MG63 (cell line): ENCODE measurements at regions not wholly inside any gene's neighbourhood (a gene's known extent, or its start where the extent isn't known, plus 50 kb on each side); places are given as distances from the start of the nearest gene placed in this dataset.

Experiments used
- DNase-seq: peaks from one replicate; pipeline ENCODE4 v3.0.0-alpha.2; 2020
- H3K27me3 ChIP-seq: fragments of 250-450 bp; sonication (Bioruptor Pico); 2 replicates; pipeline ENCODE4 v1.5.1; 2020; ENCODE audit warnings: mild to moderate bottlenecking, moderate library complexity
- H3K36me3 ChIP-seq: fragments of 250-450 bp; sonication (Bioruptor Pico); 2 replicates; pipeline ENCODE4 v1.5.1; 2020; ENCODE audit warnings: mild to moderate bottlenecking, moderate library complexity
- H3K4me3 ChIP-seq: fragments of 250-450 bp; sonication (Bioruptor Pico); 2 replicates; pipeline ENCODE4 v1.5.1; 2020; ENCODE audit warnings: mild to moderate bottlenecking, moderate library complexity
- H3K9me3 ChIP-seq: fragments of 250-450 bp; sonication (Bioruptor Pico); 2 replicates; pipeline ENCODE4 v1.5.1; 2020; ENCODE audit warnings: mild to moderate bottlenecking, moderate library complexity

GRCh38 chrX:11932423-11932822 is 174.4 kb downstream of the MSL3 start:
- Histone ChIP-seq H3K4me3 (no peak overlapping the region), H3K36me3 (no peaks in the 10 kb centered on the region), H3K27me3 (no peaks in the 10 kb centered on the region), H3K9me3 (no peaks in the 10 kb centered on the region)
- DNase-seq = no peak

DNA sequence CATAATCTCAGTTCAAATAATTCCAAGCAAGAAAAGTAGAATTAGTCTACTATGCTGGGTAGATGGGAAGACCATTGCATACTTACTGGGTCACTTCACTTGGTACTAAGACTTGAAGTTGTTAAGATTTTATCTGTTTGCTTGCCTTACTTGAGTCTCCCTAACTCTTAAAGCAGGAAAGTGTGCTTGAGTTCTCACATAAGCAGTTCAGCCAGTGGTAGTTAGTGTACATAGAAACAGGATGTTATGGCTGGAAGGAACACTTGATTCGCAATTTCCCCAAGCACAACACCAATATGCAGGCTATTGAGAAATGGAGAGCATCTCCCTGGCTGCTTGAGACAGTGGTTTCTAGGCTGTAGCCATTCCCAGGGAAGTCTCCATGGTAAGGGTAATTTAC is 176.1 kb downstream of the MSL3 start:
- Histone ChIP-seq H3K9me3 (no peaks in the 10 kb centered on the region), H3K36me3 (no peaks in the 10 kb centered on the region), H3K27me3 (no peaks in the 10 kb centered on the region), H3K4me3 (no peak overlapping the region)
- no peak for DNase-seq

DNA sequence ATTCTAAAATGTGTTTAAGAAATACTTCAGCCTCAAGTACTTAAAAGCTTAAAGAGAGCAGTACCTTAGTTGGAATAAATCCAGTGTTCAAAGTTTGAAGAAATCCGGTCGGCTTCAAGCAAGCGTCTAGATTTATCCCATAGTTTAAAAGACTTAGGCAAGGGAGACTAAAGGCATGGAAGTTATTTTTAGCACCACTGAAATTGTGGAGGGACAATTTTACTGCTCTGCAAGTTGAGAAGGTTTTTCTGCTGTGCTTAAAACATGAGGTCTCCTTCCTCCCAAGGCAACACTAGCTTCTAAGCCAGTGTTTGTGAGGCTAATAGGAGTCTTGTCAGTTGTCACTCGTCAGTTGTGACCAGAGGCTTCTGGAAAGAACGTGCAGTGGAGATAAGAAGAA is 183.5 kb downstream of the MSL3 start:
- no peak for DNase-seq
- no peaks in the 10 kb centered on the region for H3K27me3 ChIP-seq
- no peaks in the 10 kb centered on the region for H3K9me3 ChIP-seq
- H3K4me3 ChIP-seq = no peak overlapping the region
- no peaks in the 10 kb centered on the region for H3K36me3 ChIP-seq

GRCh38 chrX:11944501-11944900 is 186.5 kb downstream of the MSL3 start:
- Histone ChIP-seq H3K4me3 (no peak overlapping the region), H3K9me3 (no peaks in the 10 kb centered on the region), H3K27me3 (no peaks in the 10 kb centered on the region), H3K36me3 (no peaks in the 10 kb centered on the region)
- DNase-seq = peak; percentile 43

DNA sequence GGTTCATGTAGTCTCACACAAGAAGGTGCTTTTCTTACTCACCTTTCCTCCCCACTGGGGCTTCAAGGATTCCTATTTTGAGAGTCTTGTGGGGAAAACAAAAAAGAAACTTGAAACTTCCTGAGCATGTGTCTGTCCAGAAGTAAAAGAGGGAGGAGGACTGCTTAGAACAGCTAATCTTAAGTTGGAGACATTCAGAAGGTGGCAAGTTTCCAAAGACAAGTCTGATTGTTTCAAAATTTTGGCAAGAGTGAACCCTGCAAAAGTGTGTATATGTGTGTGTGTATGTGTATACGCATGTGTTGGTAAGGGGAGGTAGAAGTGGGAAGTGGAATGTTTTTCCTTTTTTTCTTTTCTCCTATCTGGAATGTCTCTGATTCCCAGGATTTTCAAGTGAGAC is 189.0 kb upstream of the FRMPD4 start:
- no peak for DNase-seq

GRCh38 chrX:11952176-11952720 is 186.0 kb upstream of the FRMPD4 start:
- Histone ChIP-seq H3K9me3 (no peaks in the 10 kb centered on the region), H3K27me3 (no peaks in the 10 kb centered on the region), H3K4me3 (no peak overlapping the region), H3K36me3 (no peaks in the 10 kb centered on the region)
- DNase-seq = no peak

More for the DNA sequence above, 189.0 kb upstream of the FRMPD4 start:
- Histone ChIP-seq H3K27me3 (no peaks in the 10 kb centered on the region), H3K9me3 (no peaks in the 10 kb centered on the region), H3K4me3 (no peak overlapping the region), H3K36me3 (no peaks in the 10 kb centered on the region)

DNA sequence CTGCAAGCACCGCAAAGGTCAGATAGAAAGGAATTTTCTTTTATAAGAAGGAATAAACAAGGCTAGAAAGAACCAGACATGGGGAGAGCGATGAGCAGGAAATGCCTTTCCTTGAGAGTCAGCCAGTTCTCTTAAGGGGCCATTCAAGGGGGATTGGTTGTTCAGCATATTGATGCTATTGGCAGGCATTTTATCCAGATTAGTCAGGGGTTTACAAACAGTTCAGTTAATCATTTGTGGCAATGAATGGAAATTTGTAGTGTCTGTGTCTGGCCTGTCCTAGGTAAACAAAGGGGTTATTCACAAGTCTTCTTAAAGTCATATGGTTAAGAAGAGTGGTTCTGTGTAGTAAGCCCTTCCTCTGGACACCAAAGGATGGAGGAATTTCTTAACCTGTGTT is 184.7 kb upstream of the FRMPD4 start:
- no peaks in the 10 kb centered on the region for H3K27me3 ChIP-seq
- no peaks in the 10 kb centered on the region for H3K9me3 ChIP-seq
- no peak overlapping the region for H3K4me3 ChIP-seq
- no peaks in the 10 kb centered on the region for H3K36me3 ChIP-seq
- DNase-seq = peak; percentile 34

DNA sequence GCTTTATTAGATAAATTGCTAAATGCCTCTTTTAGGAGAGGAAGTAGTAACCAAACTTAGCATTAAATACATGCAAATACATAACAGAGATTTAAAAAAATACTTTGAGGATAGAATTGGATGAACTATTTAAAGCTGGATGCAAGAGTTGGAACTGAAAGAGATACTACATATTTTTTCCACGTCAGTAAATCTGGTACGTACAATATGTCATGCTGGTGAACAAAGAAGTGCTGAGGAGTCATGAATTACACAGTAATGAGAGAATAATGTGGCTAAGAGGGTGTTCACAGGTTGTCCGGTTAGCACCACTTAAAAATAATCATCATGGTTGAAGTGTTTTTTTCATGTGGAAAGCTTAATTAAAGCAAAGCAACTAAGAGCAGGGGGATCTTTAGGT is 184.1 kb upstream of the FRMPD4 start:
- no peaks in the 10 kb centered on the region for H3K36me3 ChIP-seq
- no peaks in the 10 kb centered on the region for H3K9me3 ChIP-seq
- no peak overlapping the region for H3K4me3 ChIP-seq
- no peaks in the 10 kb centered on the region for H3K27me3 ChIP-seq
- no peak for DNase-seq

DNA sequence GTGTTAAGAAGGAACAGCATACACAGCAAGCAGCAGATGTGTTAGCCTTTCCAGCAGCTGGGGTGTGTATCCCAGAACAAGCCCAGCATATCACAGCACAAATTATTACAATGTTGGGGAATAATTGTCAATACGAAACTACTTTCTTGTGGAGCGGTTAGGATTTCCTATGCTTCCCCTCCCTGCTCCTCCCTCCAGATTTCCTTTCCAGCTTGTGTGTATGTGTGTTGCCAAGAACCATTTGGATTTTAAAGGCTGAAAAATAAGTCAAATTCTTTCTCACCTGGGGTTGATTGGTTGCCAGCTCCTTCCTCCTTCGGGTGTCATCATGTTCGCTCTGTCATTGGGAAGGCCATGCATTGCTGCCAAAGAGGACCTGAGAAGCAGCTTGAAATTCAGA is 178.2 kb upstream of the FRMPD4 start:
- Histone ChIP-seq H3K4me3 (no peak overlapping the region), H3K27me3 (no peaks in the 10 kb centered on the region), H3K9me3 (no peaks in the 10 kb centered on the region), H3K36me3 (no peaks in the 10 kb centered on the region)
- no peak for DNase-seq

GRCh38 chrX:11965436-11965835 is 172.8 kb upstream of the FRMPD4 start:
- Histone ChIP-seq H3K4me3 (no peak overlapping the region), H3K27me3 (no peaks in the 10 kb centered on the region), H3K36me3 (no peaks in the 10 kb centered on the region), H3K9me3 (no peaks in the 10 kb centered on the region)
- no peak for DNase-seq

DNA sequence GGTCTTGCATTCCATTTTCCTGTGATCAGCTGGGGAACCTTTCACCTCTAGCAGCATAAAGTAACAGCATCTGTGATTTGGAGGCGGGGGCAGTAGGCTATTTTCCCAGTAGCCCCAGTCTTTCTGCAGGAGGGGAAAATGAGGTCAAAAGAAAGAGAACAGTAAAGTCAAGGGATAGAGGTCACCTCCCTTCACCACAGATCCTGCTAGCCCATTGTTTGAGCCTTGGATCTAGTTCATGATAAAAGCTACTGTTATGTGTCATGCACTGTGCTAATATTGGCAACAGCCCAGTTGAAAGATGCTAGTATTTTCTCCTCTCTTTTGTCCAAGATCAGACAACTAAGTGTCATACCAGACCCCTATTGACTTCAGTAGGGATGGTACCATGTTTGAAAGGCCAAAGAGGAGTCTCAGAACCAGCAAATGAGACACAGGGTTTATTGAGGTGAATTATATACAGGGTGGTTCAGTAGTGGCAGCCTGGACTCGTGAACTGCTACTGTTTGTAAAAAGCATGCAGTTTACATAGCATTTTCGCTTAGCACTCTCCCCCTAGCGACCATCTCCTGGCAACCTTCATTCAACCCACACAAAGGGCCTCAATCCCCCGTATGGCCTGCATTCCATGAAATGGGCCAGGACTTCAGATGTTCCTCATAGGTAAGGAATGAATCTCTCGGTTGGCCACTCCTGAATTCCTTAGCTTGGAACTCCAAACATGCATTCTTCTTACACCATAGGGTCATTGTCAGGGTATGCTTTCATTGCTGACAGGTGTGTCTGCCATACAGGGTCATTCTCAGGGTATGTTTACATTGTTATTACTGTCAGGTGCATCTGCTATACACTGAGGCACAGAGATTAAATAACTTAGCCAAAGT is 170.0 kb upstream of the FRMPD4 start:
- no peak for DNase-seq
- Histone ChIP-seq H3K36me3 (no peaks in the 10 kb centered on the region), H3K27me3 (no peaks in the 10 kb centered on the region)

DNA sequence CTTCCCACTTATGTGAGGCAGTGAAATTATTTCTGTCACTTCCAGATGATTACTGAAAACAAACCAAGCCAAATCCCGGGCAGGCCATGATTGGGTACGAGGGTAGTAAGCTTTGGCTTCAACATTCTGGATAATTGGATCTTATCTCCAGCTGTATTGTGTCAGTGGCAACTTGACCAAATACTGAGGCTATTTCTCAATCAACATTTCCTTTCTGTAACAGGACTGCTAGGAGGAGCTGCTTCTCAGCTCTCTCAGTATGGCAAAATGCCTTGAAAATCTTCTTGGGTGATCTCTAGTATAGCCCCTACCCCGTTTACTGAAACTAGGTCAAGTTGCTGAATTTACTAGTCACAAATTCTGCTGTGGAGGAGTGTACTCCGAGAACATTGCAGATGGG is 169.3 kb upstream of the FRMPD4 start:
- H3K9me3 ChIP-seq = no peaks in the 10 kb centered on the region
- no peak overlapping the region for H3K4me3 ChIP-seq
- no peak for DNase-seq
- no peaks in the 10 kb centered on the region for H3K36me3 ChIP-seq
- no peaks in the 10 kb centered on the region for H3K27me3 ChIP-seq

More for the DNA sequence above, 170.0 kb upstream of the FRMPD4 start:
- Histone ChIP-seq H3K9me3 (no peaks in the 10 kb centered on the region), H3K4me3 (no peak overlapping the region)

- Histone ChIP-seq H3K27me3 (no peaks in the 10 kb centered on the region), H3K36me3 (no peaks in the 10 kb centered on the region), H3K9me3 (no peaks in the 10 kb centered on the region), H3K4me3 (no peak overlapping the region)
- peak; percentile 37 for DNase-seq
These were observed 167.5 kb upstream of the FRMPD4 start for GRCh38 chrX:11970578-11971359.

GRCh38 chrX:11976663-11977062 is 161.6 kb upstream of the FRMPD4 start:
- Histone ChIP-seq H3K27me3 (no peaks in the 10 kb centered on the region), H3K36me3 (no peaks in the 10 kb centered on the region), H3K9me3 (no peaks in the 10 kb centered on the region), H3K4me3 (no peak overlapping the region)
- no peak for DNase-seq

- DNase-seq = no peak
- Histone ChIP-seq H3K4me3 (no peak overlapping the region), H3K9me3 (no peaks in the 10 kb centered on the region), H3K36me3 (no peaks in the 10 kb centered on the region), H3K27me3 (no peaks in the 10 kb centered on the region)
These were observed 146.0 kb upstream of the FRMPD4 start for GRCh38 chrX:11992271-11992670.

DNA sequence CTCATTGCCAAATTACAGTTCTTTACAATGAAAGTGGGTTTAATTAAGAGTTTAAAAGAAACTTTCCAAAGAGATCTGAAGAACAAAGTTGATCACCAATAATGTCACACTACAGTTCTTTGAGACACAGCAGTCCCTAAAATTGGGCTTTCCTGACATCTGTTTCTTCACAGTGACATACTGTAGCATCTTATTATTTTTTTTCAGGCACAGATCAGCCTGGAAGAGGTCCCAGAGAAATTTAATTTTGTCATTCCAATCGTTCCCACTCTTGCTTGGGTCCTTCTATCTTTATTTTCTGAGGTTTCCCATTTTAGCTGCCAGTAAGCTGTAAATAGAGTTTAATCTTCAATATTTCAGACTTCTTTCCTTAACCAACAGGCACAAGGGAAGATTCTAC is 143.1 kb upstream of the FRMPD4 start:
- DNase-seq = no peak
- H3K9me3 ChIP-seq = no peaks in the 10 kb centered on the region
- no peak overlapping the region for H3K4me3 ChIP-seq
- no peaks in the 10 kb centered on the region for H3K36me3 ChIP-seq
- H3K27me3 ChIP-seq = no peaks in the 10 kb centered on the region

DNA sequence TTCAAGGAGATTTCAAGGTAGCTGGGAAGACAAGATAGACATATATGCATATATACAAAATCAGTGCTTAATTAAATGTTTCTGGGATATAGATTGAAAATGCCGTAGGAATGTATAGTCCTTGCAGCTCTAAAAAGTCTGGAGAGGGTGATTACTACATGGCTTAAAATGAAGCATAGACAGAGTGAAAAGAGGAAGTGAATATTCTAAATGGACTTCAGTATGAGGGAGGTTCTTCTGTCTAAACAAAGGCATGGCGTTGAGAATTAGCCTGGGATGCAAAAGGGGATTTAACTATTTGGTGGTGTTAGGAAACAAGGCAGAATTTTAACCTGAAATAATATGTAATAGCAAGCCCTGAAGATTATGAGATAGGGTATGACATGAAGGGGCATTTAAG is 141.5 kb upstream of the FRMPD4 start:
- no peaks in the 10 kb centered on the region for H3K27me3 ChIP-seq
- H3K4me3 ChIP-seq = no peak overlapping the region
- H3K9me3 ChIP-seq = no peaks in the 10 kb centered on the region
- DNase-seq = no peak
- no peaks in the 10 kb centered on the region for H3K36me3 ChIP-seq
